ENCODE measurements at regions not wholly inside any gene's neighbourhood (a gene's known extent, or its start where the extent isn't known, plus 50 kb on each side); places are given as distances from the start of the nearest gene placed in this dataset.

DNA sequence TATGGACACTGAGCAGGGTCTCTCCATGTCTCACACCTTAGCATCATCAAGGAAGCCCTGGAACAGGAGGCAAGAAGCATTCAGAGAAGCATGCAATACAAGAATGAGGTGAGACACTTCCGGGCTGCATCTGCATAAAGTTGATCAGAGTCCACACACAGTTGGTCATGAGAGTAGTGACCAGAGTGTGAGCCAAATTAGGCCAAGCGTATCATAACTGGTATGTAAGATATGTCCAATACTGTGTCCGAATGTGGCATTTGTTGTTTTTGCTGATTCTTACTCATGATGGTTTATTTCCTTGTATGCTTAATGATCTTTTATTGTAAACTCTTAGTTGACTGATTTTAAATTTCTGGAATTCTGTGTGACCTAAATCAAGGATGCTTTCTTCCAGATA is 315.7 kb downstream of the INSC start:
- Mint-ChIP-seq H3K36me3 (ENCODE audit: low read depth) (no peaks in the 10 kb centered on the region), H3K4me1 (peaks cover 10% of the 10 kb centered on the region), H3K4me3 (no peak overlapping the region), H3K27ac (no peak overlapping the region), H3K27me3 (ENCODE audit: insufficient read depth) (no peaks in the 10 kb centered on the region), H3K9me3 (no peaks in the 10 kb centered on the region)
- H3K36me3 ChIP-seq (ENCODE audit: control insufficient read depth, insufficient read depth, low read length): no peaks in the 10 kb centered on the region
- WGBS, 2 experiments (ENCODE audit: insufficient coverage in 1 of 2, insufficient read length in 1 of 2): 96 to 98% methylated on average over 2 to 3 of the region's 3 CpGs
- DNase-seq: no peak
- TF ChIP-seq, protein P1, sequence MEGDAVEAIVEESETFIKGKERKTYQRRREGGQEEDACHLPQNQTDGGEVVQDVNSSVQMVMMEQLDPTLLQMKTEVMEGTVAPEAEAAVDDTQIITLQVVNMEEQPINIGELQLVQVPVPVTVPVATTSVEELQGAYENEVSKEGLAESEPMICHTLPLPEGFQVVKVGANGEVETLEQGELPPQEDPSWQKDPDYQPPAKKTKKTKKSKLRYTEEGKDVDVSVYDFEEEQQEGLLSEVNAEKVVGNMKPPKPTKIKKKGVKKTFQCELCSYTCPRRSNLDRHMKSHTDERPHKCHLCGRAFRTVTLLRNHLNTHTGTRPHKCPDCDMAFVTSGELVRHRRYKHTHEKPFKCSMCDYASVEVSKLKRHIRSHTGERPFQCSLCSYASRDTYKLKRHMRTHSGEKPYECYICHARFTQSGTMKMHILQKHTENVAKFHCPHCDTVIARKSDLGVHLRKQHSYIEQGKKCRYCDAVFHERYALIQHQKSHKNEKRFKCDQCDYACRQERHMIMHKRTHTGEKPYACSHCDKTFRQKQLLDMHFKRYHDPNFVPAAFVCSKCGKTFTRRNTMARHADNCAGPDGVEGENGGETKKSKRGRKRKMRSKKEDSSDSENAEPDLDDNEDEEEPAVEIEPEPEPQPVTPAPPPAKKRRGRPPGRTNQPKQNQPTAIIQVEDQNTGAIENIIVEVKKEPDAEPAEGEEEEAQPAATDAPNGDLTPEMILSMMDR (conservative IDR thresholded peaks at IDR 0.05): no peak
- H3K4me1 ChIP-seq (ENCODE audit: control insufficient read depth, insufficient read depth, low read length): no peaks in the 10 kb centered on the region
- H3K27ac ChIP-seq (ENCODE audit: low read depth, low read length): no peak overlapping the region
- H3K4me3 ChIP-seq (ENCODE audit: low read length): no peak overlapping the region
- H3K9ac ChIP-seq (ENCODE audit: extremely low read depth, low read length, poor library complexity, severe bottlenecking): no peak overlapping the region
- H3K9me3 ChIP-seq (ENCODE audit: control insufficient read depth, low read length): no peaks in the 10 kb centered on the region
- no peaks in the 10 kb centered on the region for H3K27me3 ChIP-seq (ENCODE audit: control insufficient read depth, insufficient read depth, low read length, poor library complexity, severe bottlenecking)

DNA sequence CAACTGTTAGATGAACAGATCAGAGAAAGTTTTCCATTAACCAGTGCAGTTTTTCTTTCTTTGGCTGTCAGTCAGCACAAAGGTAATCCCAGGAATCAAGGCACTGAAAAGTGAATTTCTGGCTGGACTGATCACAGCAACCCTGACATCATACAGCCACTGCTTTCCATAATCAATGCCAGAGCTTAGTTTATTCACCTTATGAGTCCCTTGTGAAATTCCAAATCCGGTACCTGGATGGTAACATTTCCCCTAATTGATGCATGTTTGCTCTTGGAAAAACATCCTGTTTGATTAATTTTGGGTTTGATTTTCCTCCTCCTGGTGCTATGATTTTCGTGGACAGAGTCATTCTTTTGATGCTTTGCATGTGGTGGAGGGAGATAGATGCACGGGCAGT is 319.8 kb downstream of the INSC start:
- no peaks in the 10 kb centered on the region for H3K4me1 ChIP-seq (ENCODE audit: control insufficient read depth, insufficient read depth, low read length)
- no peak for DNase-seq
- no peak overlapping the region for H3K27ac Mint-ChIP-seq
- 47 to 52% methylated on average over 3 of the region's 3 CpGs for WGBS, 2 experiments (ENCODE audit: insufficient coverage in 1 of 2, insufficient read length in 1 of 2)
- no peak overlapping the region for H3K27ac ChIP-seq (ENCODE audit: low read depth, low read length)
- H3K36me3 ChIP-seq (ENCODE audit: control insufficient read depth, insufficient read depth, low read length): no peaks in the 10 kb centered on the region
- H3K9me3 ChIP-seq (ENCODE audit: control insufficient read depth, low read length): no peaks in the 10 kb centered on the region
- peaks cover 2% of the 10 kb centered on the region for H3K27me3 Mint-ChIP-seq (ENCODE audit: insufficient read depth)
- H3K4me3 Mint-ChIP-seq: no peak overlapping the region
- H3K9me3 Mint-ChIP-seq: no peaks in the 10 kb centered on the region
- TF ChIP-seq, protein P1 (conservative IDR thresholded peaks at IDR 0.05): no peak
- H3K9ac ChIP-seq (ENCODE audit: extremely low read depth, low read length, poor library complexity, severe bottlenecking): no peak overlapping the region
- no peaks in the 10 kb centered on the region for H3K27me3 ChIP-seq (ENCODE audit: control insufficient read depth, insufficient read depth, low read length, poor library complexity, severe bottlenecking)
- no peak overlapping the region for H3K4me3 ChIP-seq (ENCODE audit: low read length)
- H3K36me3 Mint-ChIP-seq (ENCODE audit: low read depth): no peaks in the 10 kb centered on the region
- H3K4me1 Mint-ChIP-seq: peaks cover 9% of the 10 kb centered on the region

DNA sequence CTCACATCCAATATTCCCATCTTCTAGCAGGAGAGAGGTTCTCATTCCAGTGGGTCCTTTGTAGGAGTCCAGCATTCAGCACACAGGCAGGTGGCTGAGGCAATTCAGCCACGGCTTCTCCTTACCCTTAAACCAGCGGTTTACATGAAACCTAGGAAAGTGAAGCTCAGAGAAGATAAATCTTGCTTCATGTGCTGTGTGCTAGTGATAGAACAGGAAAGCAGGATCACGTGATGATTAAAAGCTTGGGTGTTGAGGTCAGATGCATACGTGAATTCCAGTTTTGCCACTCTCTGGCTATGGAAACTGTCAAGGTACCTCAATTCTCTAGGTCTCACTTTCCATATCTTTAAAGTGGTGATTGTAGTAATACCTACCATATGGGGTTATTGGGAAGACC is 331.6 kb downstream of the INSC start:
- no peaks in the 10 kb centered on the region for H3K36me3 Mint-ChIP-seq (ENCODE audit: low read depth)
- H3K4me3 Mint-ChIP-seq: no peak overlapping the region
- WGBS, 2 experiments (ENCODE audit: insufficient coverage in 1 of 2, insufficient read length in 1 of 2): 94 to 100% methylated on average over 1 to 4 of the region's 4 CpGs
- no peaks in the 10 kb centered on the region for H3K27me3 ChIP-seq (ENCODE audit: control insufficient read depth, insufficient read depth, low read length, poor library complexity, severe bottlenecking)
- no peak overlapping the region for H3K4me3 ChIP-seq (ENCODE audit: low read length)
- H3K27ac ChIP-seq (ENCODE audit: low read depth, low read length): no peak overlapping the region
- H3K36me3 ChIP-seq (ENCODE audit: control insufficient read depth, insufficient read depth, low read length): no peaks in the 10 kb centered on the region
- no peak overlapping the region for H3K27ac Mint-ChIP-seq
- H3K4me1 Mint-ChIP-seq: peaks cover 17% of the 10 kb centered on the region
- TF ChIP-seq, protein P1 (conservative IDR thresholded peaks at IDR 0.05): no peak
- no peak for DNase-seq
- peaks cover 16% of the 10 kb centered on the region for H3K4me1 ChIP-seq (ENCODE audit: control insufficient read depth, insufficient read depth, low read length)
- H3K27me3 Mint-ChIP-seq (ENCODE audit: insufficient read depth): no peaks in the 10 kb centered on the region
- H3K9me3 Mint-ChIP-seq: no peaks in the 10 kb centered on the region
- H3K9me3 ChIP-seq (ENCODE audit: control insufficient read depth, low read length): no peaks in the 10 kb centered on the region
- no peak overlapping the region for H3K9ac ChIP-seq (ENCODE audit: extremely low read depth, low read length, poor library complexity, severe bottlenecking)

Measured in endodermal cell (in vitro differentiated cells).